ENCODE measurements at regions not wholly inside any gene's neighbourhood (a gene's known extent, or its start where the extent isn't known, plus 50 kb on each side); places are given as distances from the start of the nearest gene placed in this dataset.

DNA sequence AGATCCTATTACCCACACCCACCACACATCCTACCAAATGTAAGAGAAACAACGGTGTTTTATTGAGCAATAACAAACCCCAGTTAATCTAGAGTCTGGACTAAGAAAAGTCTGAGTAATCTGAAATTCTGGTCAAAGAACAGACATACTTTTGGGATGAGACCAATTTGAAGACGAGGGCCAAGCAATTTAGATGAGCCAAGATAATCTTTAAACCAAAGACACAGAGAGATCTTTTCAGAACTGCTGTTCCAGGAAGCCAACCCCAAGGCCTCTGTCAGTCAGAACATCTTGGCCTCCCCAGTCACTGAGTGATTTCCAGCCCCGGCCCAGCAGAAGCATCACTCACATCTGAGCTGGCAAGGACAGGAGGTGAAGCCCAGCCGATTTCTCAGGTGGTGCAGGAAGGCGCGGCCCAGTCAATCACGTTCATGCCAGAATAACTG, 118.5 kb upstream of the SYNDIG1 start:
- Histone ChIP-seq H3K36me3 (replicated peaks) (no peaks in the 10 kb centered on the region), H3K27ac (no peak overlapping the region), H3K27me3 (replicated peaks) (no peaks in the 10 kb centered on the region), H3K4me3 (ENCODE audit: low read depth, low read length) (no peak overlapping the region)
- in situ Hi-C loops (cut with HindIII; ENCODE audit: low pct_ligation_motif_present, low sequenced_read_pairs): no loop called here
- no peak for DNase-seq
- TF ChIP-seq CTCF (IDR thresholded peaks at IDR 0.05; ENCODE audit: low read depth, low read length, missing control alignments): no peak

DNA sequence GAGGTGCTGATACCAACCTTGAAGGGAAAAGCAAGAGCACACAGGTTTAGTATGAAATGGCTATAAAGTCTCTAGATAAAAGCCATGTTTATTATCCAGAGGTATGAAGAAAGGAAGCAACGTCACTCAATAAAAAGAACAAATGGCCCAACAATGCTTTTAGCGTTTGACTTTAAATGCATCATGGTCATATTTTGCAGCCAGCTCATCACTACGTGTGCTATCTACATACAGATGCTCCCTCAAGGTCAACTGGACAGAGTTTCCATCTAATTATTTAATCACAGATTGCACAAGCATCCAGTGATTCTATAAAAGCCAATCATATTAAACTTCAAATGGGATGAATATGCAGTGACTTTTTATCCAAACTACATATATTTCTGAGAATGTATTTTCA, 127.6 kb upstream of the SYNDIG1 start:
- no peak overlapping the region for H3K27ac ChIP-seq
- no peak for TF ChIP-seq CTCF (IDR thresholded peaks at IDR 0.05; ENCODE audit: low read depth, low read length, missing control alignments)
- no peaks in the 10 kb centered on the region for H3K36me3 ChIP-seq (replicated peaks)
- in situ Hi-C loops (cut with HindIII; ENCODE audit: low pct_ligation_motif_present, low sequenced_read_pairs): no loop called here
- H3K4me3 ChIP-seq (ENCODE audit: low read depth, low read length): no peak overlapping the region
- DNase-seq: no peak
- no peaks in the 10 kb centered on the region for H3K27me3 ChIP-seq (replicated peaks)

DNA sequence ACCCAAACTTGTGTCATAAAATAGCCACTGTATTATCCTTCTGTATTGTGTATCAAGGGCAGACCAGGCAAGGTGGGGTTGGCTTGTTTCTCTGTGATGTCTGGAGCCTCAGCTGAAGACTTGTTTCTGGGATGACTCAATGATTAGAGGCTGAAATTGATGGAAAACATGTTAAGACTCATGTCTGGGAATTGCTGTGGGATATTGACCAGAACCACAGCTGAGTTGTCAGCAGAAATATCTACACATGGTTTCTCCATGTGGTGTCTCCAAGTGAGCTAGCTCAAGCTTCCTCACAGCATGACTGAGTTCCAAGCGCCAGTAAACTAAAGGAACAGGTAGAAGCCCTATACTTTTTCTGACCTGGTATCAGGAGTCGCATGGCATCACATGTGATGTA, 128.5 kb upstream of the SYNDIG1 start:
- no peak for TF ChIP-seq CTCF (IDR thresholded peaks at IDR 0.05; ENCODE audit: low read depth, low read length, missing control alignments)
- in situ Hi-C loops (cut with HindIII; ENCODE audit: low pct_ligation_motif_present, low sequenced_read_pairs): no loop called here
- H3K4me3 ChIP-seq (ENCODE audit: low read depth, low read length): no peak overlapping the region
- H3K36me3 ChIP-seq (replicated peaks): no peaks in the 10 kb centered on the region
- no peak overlapping the region for H3K27ac ChIP-seq
- H3K27me3 ChIP-seq (replicated peaks): no peaks in the 10 kb centered on the region
- DNase-seq: no peak

DNA sequence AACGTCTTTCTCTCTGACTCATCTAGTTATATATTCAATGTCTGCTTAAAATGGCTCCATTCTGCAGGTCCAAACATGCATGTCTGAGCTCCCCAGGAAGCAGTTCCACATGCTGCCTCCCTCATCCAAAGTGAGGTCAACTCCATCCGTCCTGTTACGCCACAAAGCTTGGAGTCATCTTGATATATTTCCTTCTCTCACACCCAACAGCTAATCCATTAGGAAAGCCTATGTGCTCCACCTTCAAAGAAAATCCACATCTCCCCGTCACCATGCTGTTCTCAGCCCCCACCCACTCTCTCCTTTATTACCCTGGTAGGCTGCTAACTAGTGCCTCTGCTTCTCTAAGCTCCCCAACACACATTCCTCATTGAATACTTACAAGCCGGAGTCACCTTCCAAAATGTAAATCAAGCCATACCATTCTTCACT, 130.2 kb upstream of the SYNDIG1 start:
- no peak for DNase-seq
- TF ChIP-seq CTCF (IDR thresholded peaks at IDR 0.05; ENCODE audit: low read depth, low read length, missing control alignments): no peak
- Histone ChIP-seq H3K36me3 (replicated peaks) (no peaks in the 10 kb centered on the region), H3K4me3 (ENCODE audit: low read depth, low read length) (no peak overlapping the region), H3K27ac (no peak overlapping the region), H3K27me3 (replicated peaks) (no peaks in the 10 kb centered on the region)
- in situ Hi-C loops (cut with HindIII; ENCODE audit: low pct_ligation_motif_present, low sequenced_read_pairs): no loop called here

DNA sequence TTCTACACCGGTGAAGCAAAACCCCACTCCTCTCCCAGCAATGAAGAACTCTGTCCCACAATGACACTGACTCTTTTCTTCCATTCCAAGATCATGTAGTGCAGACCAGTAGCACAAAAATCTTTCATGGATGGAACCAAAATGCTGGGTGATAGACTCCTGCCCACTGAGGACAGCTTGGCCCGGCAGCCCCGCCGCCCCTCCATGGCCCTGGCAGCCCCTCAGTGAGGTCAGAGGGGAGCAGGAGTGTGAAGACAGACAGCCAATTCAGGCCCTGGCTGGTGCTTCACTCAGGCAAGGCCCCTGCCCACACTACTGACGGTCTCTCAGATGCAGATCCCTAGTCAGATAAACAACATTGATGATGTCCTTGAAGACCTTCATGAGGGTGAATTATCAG, 131.9 kb upstream of the SYNDIG1 start:
- Histone ChIP-seq H3K27ac (no peak overlapping the region), H3K27me3 (replicated peaks) (no peaks in the 10 kb centered on the region), H3K4me3 (ENCODE audit: low read depth, low read length) (no peak overlapping the region), H3K36me3 (replicated peaks) (no peaks in the 10 kb centered on the region)
- TF ChIP-seq CTCF (IDR thresholded peaks at IDR 0.05; ENCODE audit: low read depth, low read length, missing control alignments): no peak
- in situ Hi-C loops (cut with HindIII; ENCODE audit: low pct_ligation_motif_present, low sequenced_read_pairs): no loop called here
- no peak for DNase-seq

- H3K27me3 ChIP-seq (replicated peaks): no peaks in the 10 kb centered on the region
- no peak overlapping the region for H3K27ac ChIP-seq
- H3K4me3 ChIP-seq (ENCODE audit: low read depth, low read length): no peak overlapping the region
- no peak for TF ChIP-seq CTCF (IDR thresholded peaks at IDR 0.05; ENCODE audit: low read depth, low read length, missing control alignments)
- in situ Hi-C loops (cut with HindIII; ENCODE audit: low pct_ligation_motif_present, low sequenced_read_pairs): no loop called here
- H3K36me3 ChIP-seq (replicated peaks): no peaks in the 10 kb centered on the region
- DNase-seq: peak; percentile 34
Measured at GRCh38 chr20:24337069-24337468, 132.4 kb upstream of the SYNDIG1 start.

All from brain microvascular endothelial cell (primary cell).